ENCODE measurements at regions not wholly inside any gene's neighbourhood (a gene's known extent, or its start where the extent isn't known, plus 50 kb on each side); places are given as distances from the start of the nearest gene placed in this dataset.

DNA sequence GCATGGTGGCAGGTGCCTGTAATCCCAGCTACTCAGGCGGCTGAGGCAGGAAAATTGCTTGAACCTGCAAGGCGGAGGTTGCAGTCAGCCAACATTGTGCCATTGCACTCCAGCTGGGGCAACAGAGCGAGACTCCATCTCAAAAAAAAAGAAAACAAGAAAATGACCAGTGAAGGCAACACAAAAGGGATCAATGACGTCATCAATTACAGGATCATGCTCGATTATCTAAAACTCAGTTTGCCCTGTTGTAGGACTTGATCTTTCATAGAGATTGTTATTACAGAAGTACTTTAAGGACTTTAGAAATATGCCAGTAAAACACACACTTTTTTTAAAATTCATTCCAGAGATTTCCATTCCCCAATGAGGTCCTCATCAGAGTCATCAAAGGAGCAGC lies 147.8 kb downstream of the ETS2 start:
- no CpG with 5 or more reads among the region's 5 CpGs for WGBS (ENCODE audit: extremely low coverage, insufficient read length, low lambda C conversion rate)
- Histone ChIP-seq H2AFZ (ENCODE audit: low read length) (no peak overlapping the region), H2BK12ac (ENCODE audit: insufficient read length, low read depth, low read length) (no peak overlapping the region), H2BK15ac (ENCODE audit: low read depth, low read length) (no peak overlapping the region), H3K79me1 (ENCODE audit: insufficient read depth, low read depth, low read length, poor library complexity, severe bottlenecking) (no peaks in the 10 kb centered on the region), H4K20me1 (ENCODE audit: control insufficient read depth, insufficient read depth, insufficient read length) (no peaks in the 10 kb centered on the region), H3K56ac (ENCODE audit: insufficient read length, low read depth, low read length) (no peak overlapping the region), H4K91ac (ENCODE audit: insufficient read length, low read depth, low read length) (no peak overlapping the region), H3K18ac (ENCODE audit: insufficient read length, low read depth, low read length) (no peak overlapping the region), H3K23ac (ENCODE audit: insufficient read length, low read depth, low read length) (no peak overlapping the region), H4K8ac (replicated peaks; ENCODE audit: insufficient read length, low read depth, low read length) (no peak overlapping the region), H3K9me3 (ENCODE audit: control insufficient read depth, low read depth, low read length) (no peaks in the 10 kb centered on the region), H3K9ac (ENCODE audit: extremely low read depth, insufficient read length, low read length) (no peak overlapping the region), H3K4ac (ENCODE audit: low read depth, low read length) (no peak overlapping the region), H3K4me1 (ENCODE audit: insufficient read depth, low read length) (no peaks in the 10 kb centered on the region; the same call in 1 of the 2 replicates), H3K23me2 (ENCODE audit: insufficient read length, low read depth, low read length, poor library complexity, severe bottlenecking) (no peaks in the 10 kb centered on the region), H3K79me2 (ENCODE audit: insufficient read depth, low read length) (no peaks in the 10 kb centered on the region), H2BK120ac (ENCODE audit: low read depth, low read length, poor library complexity, severe bottlenecking) (no peak overlapping the region), H3K27me3 (ENCODE audit: insufficient read depth, low read length) (no peaks in the 10 kb centered on the region), H4K5ac (ENCODE audit: insufficient read length, low read depth, low read length) (no peak overlapping the region), H3T11ph (ENCODE audit: low read length) (no peak overlapping the region), H3K27ac (ENCODE audit: insufficient read length, low read depth, low read length) (no peak overlapping the region), H2BK5ac (ENCODE audit: insufficient read length, low read length) (no peak overlapping the region), H3K4me2 (ENCODE audit: insufficient read depth, insufficient read length, low read length) (no peak overlapping the region), H2BK20ac (ENCODE audit: low read depth, low read length, poor library complexity, severe bottlenecking) (no peak overlapping the region), H2AK5ac (ENCODE audit: insufficient read length, low read length) (no peak overlapping the region), H3K14ac (ENCODE audit: insufficient read depth, low read length) (no peak overlapping the region)
- Mint-ChIP-seq H3K36me3 (ENCODE audit: insufficient read depth in 1 of 3, low read depth in 3 of 3) (peaks cover 0 to 8% (median 2%) of the 10 kb centered on the region in 3 experiments; a peak in 4 of 7 replicates), H3K4me1 (peaks cover 5 to 19% of the 10 kb centered on the region in 2 experiments), H3K4me3 (no peak overlapping the region), H3K27ac (no peak overlapping the region), H3K9me3 (peaks cover 9 to 11% of the 10 kb centered on the region in 2 experiments), H3K27me3 (ENCODE audit: low read depth) (no peaks in the 10 kb centered on the region; the same call in none of the 2 replicates)
- no peak for TF ChIP-seq CTCF (conservative IDR thresholded peaks at IDR 0.05)
- DNase-seq = no peak
